ENCODE measurements at regions not wholly inside any gene's neighbourhood (a gene's known extent, or its start where the extent isn't known, plus 50 kb on each side); places are given as distances from the start of the nearest gene placed in this dataset. TPM values are rescaled to one million over a fixed set of nuclear protein-coding genes. Genes with fewer than 3 reads are reported as not detected.

- Histone ChIP-seq H3K27me3 (ENCODE audit: control insufficient read depth in 2 of 2, insufficient read depth in 2 of 2, low read length in 2 of 2) (no peaks in the 10 kb centered on the region), H2AFZ (ENCODE audit: insufficient read depth, low read depth, low read length, poor library complexity, severe bottlenecking) (no peak overlapping the region), H3K36me3 (replicated peaks in 1 of 2; ENCODE audit: control insufficient read depth in 1 of 2, insufficient read depth in 2 of 2, low read length in 2 of 2) (no peaks in the 10 kb centered on the region), H3K9me3 (replicated peaks in 1 of 2; ENCODE audit: control insufficient read depth in 1 of 2, insufficient read depth in 1 of 2, low read length in 2 of 2) (no peaks in the 10 kb centered on the region), H3K27ac (ENCODE audit: low read depth in 1 of 2, low read length in 2 of 2) (no peak overlapping the region), H3K9ac (ENCODE audit: insufficient read depth, low read length, poor library complexity, severe bottlenecking) (no peak overlapping the region), H3K4me2 (replicated peaks; ENCODE audit: extremely low read depth, low read length, poor library complexity, severe bottlenecking) (no peak overlapping the region), H3K4me3 (replicated peaks in 1 of 3; ENCODE audit: low read depth in 2 of 3, low read length in 3 of 3) (no peak overlapping the region), H3K4me1 (ENCODE audit: control insufficient read depth in 1 of 2, insufficient read depth in 2 of 2, low read length in 2 of 2) (peaks cover 19% of the 10 kb centered on the region in 2 donors), H3K79me2 (ENCODE audit: insufficient read depth, low read length) (no peaks in the 10 kb centered on the region), H4K20me1 (ENCODE audit: insufficient read depth, low read length) (no peaks in the 10 kb centered on the region)
- Mint-ChIP-seq H3K27me3 (ENCODE audit: low read depth in 3 of 3) (no peaks in the 10 kb centered on the region), H3K9me3 (peaks cover 0 to 2% (median 0%) of the 10 kb centered on the region in 7 donors), H3K27ac (no peak overlapping the region), H3K36me3 (no peaks in the 10 kb centered on the region), H3K4me1 (peaks cover 17% of the 10 kb centered on the region), H3K4me3 (no peak overlapping the region)
- no peak for TF ChIP-seq CTCF (IDR thresholded peaks at IDR 0.05)
- intact Hi-C loops (cut with micrococcal nuclease) = loop anchor here in 1 of 2 donors (5.0 kb wide), 1 partner anchor 52 kb away; no protein-coding TSS in a partner anchor
- 100% methylated on average over 1 of the region's 6 CpGs for WGBS (ENCODE audit: insufficient coverage)
- no peak for DNase-seq
These were observed 55.1 kb upstream of the ARID2 start for GRCh38 chr12:45674181-45674977.

- no peak for TF ChIP-seq CTCF (IDR thresholded peaks at IDR 0.05)
- Histone ChIP-seq H3K9me3 (replicated peaks in 1 of 2; ENCODE audit: control insufficient read depth in 1 of 2, insufficient read depth in 1 of 2, low read length in 2 of 2) (no peaks in the 10 kb centered on the region), H3K27ac (ENCODE audit: low read depth in 1 of 2, low read length in 2 of 2) (no peak overlapping the region), H3K4me2 (replicated peaks; ENCODE audit: extremely low read depth, low read length, poor library complexity, severe bottlenecking) (no peak overlapping the region), H3K4me1 (ENCODE audit: control insufficient read depth in 1 of 2, insufficient read depth in 2 of 2, low read length in 2 of 2) (peaks cover 7% of the 10 kb centered on the region in 2 donors), H3K79me2 (ENCODE audit: insufficient read depth, low read length) (no peaks in the 10 kb centered on the region), H3K9ac (ENCODE audit: insufficient read depth, low read length, poor library complexity, severe bottlenecking) (no peak overlapping the region), H4K20me1 (ENCODE audit: insufficient read depth, low read length) (no peaks in the 10 kb centered on the region), H3K27me3 (ENCODE audit: control insufficient read depth in 2 of 2, insufficient read depth in 2 of 2, low read length in 2 of 2) (no peaks in the 10 kb centered on the region), H2AFZ (ENCODE audit: insufficient read depth, low read depth, low read length, poor library complexity, severe bottlenecking) (no peak overlapping the region), H3K36me3 (replicated peaks in 1 of 2; ENCODE audit: control insufficient read depth in 1 of 2, insufficient read depth in 2 of 2, low read length in 2 of 2) (no peaks in the 10 kb centered on the region), H3K4me3 (replicated peaks in 1 of 3; ENCODE audit: low read depth in 2 of 3, low read length in 3 of 3) (no peak overlapping the region)
- Mint-ChIP-seq H3K9me3 (peaks cover 0 to 2% (median 0%) of the 10 kb centered on the region in 7 donors), H3K4me1 (peaks cover 7% of the 10 kb centered on the region), H3K4me3 (no peak overlapping the region), H3K36me3 (no peaks in the 10 kb centered on the region), H3K27ac (no peak overlapping the region), H3K27me3 (ENCODE audit: low read depth in 3 of 3) (no peaks in the 10 kb centered on the region)
- intact Hi-C loops (cut with micrococcal nuclease) = no loop called here
- WGBS (ENCODE audit: insufficient coverage) = no CpG with 5 or more reads among the region's 2 CpGs
- no peak for DNase-seq
These were observed 54.0 kb upstream of the ARID2 start for GRCh38 chr12:45675534-45675933.

Small RNA genes lying in the stretch of these regions (small RNA-seq; reads per million reads assigned to genes)
- gene RF00026 (ENCODE audit: insufficient read length, low read depth) = not detected

All from CD14-positive monocyte (primary cell).